AG09319 (cell line): ENCODE measurements at regions not wholly inside any gene's neighbourhood (a gene's known extent, or its start where the extent isn't known, plus 50 kb on each side); places are given as distances from the start of the nearest gene placed in this dataset.

Source experiments
- DNase-seq: peaks from one replicate; pipeline ENCODE4 v3.0.0-alpha.2; 2010; ENCODE audit warnings: low read depth; ENCODE audit errors: extremely low read depth
- CTCF ChIP-seq: IDR thresholded peaks from 2 replicates; pipeline ENCODE4 v1.5.1; 2011; ENCODE audit warnings: low read depth, mild to moderate bottlenecking, inconsistent platforms, low read length, moderate library complexity

- TF ChIP-seq CTCF = no peak
- DNase-seq = no peak
These were observed 57.4 kb upstream of the LGALSL start for GRCh38 chr2:64396551-64396950.

- no peak for DNase-seq
- TF ChIP-seq CTCF = no peak
These were observed 55.3 kb upstream of the LGALSL start for GRCh38 chr2:64398516-64399129.

GRCh38 chr2:64399521-64399920 is 54.4 kb upstream of the LGALSL start:
- no peak for DNase-seq
- no peak for TF ChIP-seq CTCF

GRCh38 chr2:64400105-64400728 is 53.7 kb upstream of the LGALSL start:
- DNase-seq = no peak
- TF ChIP-seq CTCF = no peak

- TF ChIP-seq CTCF = no peak
- no peak for DNase-seq
These were observed 53.0 kb upstream of the LGALSL start for GRCh38 chr2:64400733-64401528.

GRCh38 chr2:64401529-64401880 is 52.5 kb upstream of the LGALSL start:
- TF ChIP-seq CTCF = no peak
- DNase-seq = no peak

- no peak for DNase-seq
- TF ChIP-seq CTCF = no peak
These were observed 51.1 kb upstream of the LGALSL start for GRCh38 chr2:64402876-64403275.
